Breast epithelium (tissue), 3 donors: ENCODE measurements at regions not wholly inside any gene's neighbourhood (a gene's known extent, or its start where the extent isn't known, plus 50 kb on each side); places are given as distances from the start of the nearest gene placed in this dataset.

Experiments
- CTCF ChIP-seq, 3 donors: fragments of 450-650 bp; IDR thresholded peaks; one replicate each; pipeline ENCODE4 v1.5.1; 2016 to 2017; ENCODE audit warnings: antibody characterized with exemption in 3 of 3, mild to moderate bottlenecking in 3 of 3, moderate library complexity in 3 of 3
- POLR2A ChIP-seq: fragments of 450-650 bp; IDR thresholded peaks from one replicate; pipeline ENCODE4 v1.6.1; 2016; ENCODE audit warnings: antibody characterized with exemption, mild to moderate bottlenecking, moderate library complexity

GRCh38 chr3:95354489-95354888, 1291.6 kb downstream of the NSUN3 start:
- TF ChIP-seq POLR2A (no peak), CTCF (IDR thresholded peaks at IDR 0.05) (no peak)
